GM21447 (cell line): ENCODE measurements at regions not wholly inside any gene's neighbourhood (a gene's known extent, or its start where the extent isn't known, plus 50 kb on each side); places are given as distances from the start of the nearest gene placed in this dataset.
"Not testable (repeated sequence)": the region's sequence is repeated elsewhere in the genome, so short reads cannot be mapped to it uniquely, and the experiment has no call there.

Source experiments
- ATAC-seq: cut with Tn5 transposase; IDR thresholded peaks from one replicate; pipeline ENCODE4 v1.9.1; 2021; ENCODE audit not compliant: unreplicated experiment

DNA sequence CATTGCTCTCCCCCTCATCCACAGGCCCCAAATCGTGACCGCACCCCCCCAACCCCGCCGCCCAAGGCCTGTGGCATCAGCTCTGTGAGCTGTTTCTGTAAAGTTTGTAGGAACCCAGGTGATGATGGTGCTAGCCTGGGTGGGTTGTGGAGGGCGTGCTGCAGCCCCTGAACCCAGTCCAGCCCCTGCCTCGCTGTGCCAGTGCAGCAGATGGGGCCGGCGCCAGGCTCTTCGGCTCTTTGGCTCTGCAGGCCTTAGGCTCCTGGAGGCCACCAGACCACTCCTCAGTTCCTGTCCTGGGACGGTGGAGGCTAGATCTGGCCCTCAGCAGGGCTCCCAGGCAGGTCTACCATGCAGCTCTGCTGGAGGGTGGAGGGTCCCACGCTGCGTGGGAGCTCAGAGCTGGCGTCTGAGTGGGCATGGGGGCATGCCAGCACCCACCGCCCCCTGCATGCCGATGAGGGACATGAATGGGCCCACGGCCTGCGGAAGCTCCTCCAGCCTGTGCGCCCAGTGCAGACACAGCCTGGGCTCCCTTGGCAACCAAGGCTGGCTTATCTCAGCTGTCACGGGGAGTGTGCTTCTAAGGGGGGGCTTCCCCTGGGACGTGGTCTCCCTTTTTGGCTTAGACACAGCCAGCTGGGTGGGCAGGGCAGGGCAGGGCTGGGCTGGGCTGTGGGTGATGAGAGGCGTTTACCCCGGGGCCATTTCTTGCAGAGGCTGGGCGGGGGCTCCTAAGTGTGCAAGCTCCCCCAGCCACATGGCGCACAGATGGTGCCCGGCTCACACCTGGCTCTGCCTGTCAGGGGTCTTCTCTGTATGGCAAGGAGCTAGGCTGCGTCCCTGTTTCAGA, 1187.6 kb downstream of the BRD1 start:
- no peak for ATAC-seq

DNA sequence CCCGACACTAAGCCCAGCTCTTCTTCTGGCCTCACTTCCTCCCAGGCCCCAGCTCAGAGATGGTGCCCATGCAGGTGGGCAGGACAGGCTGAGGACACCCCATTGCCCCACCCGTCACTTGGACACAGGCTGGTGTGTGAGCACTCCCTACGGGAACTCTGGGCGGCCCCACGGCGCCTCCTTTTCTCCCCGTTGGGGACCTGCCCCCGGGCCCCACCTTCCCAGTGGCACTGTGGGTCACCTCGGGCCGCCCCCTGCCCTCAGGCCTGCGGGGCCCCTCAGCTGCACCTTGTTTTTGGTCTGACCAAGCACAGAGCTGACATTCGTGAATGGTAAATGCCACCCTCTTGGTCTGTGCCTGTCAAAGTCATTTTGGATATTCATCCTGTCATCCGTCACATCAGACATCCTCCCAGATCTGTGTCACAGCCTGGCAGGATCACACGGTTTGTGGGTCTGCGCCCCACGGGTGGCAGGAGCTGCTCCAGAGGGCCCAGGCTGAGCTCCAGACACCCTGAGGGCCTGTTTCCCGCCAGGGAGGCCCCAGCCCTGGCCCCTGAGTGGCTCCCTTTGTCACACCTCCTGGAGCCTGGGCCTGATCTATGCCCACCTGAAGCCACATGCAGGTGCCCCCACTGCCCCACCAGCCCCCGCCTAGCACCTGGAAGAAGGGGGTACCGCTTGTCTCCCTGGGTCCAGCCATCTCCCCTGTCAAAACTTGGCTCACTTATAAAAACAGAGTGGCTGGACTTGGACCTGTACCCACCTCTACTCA, 1188.5 kb downstream of the BRD1 start:
- ATAC-seq, result no peak

- no peak for ATAC-seq
Observed at GRCh38 chr22:48637231-48637630, 1190.4 kb downstream of the BRD1 start.

GRCh38 chr22:48636746-48637145, 1190.9 kb downstream of the BRD1 start:
- ATAC-seq, result no peak

GRCh38 chr22:48635816-48636215, 1191.9 kb downstream of the BRD1 start:
- no peak for ATAC-seq

DNA sequence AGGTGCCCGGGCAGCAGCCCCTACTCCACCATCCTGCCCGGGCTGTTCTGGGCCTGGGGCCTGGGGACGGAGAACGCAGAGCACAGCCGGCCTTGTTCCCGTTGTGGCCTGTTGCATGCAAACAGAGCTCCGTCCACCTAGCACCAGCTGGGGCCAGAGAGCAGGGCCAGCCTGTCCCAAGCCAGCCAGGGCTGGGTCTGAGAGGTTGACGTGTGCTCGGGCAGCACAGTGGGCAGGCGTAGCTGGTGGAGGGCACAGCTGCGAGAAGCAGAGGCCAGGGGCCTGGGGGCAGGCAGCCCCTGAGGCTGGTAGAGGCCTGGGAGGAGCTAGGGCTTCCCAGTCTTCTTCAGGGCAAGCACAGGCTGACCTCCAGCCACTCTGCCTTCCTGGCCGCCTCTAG, 1192.6 kb downstream of the BRD1 start:
- no peak for ATAC-seq

GRCh38 chr22:48633996-48634836, 1193.5 kb downstream of the BRD1 start:
- ATAC-seq, result no peak

DNA sequence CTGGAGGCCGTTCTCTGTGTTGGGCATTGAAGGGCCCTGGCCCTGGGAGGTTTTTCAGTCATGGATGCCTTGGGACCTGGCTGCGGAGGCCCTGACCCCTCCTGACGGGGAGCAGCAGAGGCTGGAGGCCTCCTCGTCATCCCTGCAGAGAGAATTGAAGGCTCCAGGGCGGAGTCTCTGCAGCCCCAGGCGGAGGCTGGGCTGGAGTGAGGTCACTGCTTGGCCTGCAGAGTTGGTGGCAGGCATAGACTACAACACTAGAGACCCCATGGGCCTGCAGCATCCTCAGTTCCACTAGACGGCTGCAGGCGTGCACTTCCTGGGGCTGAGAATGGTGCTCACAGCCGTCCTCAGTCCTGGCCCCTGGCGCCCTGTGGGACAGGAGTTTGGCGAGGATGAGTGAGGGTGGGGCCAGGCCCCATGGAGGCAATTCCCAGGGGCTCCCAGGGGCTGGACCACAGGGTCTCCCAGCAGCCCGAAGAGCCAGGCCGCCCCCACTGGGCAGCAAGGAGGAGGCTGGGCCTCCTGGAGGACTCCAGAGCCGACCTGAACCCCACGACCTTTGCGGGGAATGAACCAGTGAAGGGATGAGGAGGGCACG, 1194.9 kb downstream of the BRD1 start:
- ATAC-seq, result no peak

DNA sequence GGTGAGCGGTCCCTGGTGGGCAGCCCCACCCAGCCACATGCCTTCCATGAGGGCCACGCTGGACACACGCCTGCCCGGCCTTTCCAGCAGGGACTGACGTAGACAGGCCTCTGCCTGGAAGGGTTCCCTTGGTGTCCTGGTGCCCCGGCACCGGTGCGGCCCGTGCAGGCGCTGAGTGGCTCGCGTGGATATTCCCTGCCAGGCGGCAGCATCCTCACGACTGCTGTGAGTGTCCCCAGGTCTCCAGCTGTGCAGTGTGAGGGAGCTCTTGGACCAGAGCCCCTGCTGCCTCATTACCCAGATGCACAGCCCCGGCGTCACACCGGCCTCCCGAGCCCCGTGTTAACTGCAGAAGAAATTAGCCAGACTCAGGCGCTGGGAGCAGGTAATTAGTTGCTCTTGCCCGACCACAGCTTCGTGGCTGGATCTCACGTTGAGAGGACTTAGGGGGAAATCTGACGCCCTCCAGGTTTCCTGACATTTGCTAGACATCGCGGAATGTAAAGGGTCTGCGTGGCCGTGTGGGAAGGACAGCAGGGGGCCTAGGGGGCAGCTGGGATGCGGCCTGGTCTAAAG, 1196.3 kb downstream of the BRD1 start:
- ATAC-seq, result no peak

- no peak for ATAC-seq
Observed at GRCh38 chr22:48630848-48631247, 1196.8 kb downstream of the BRD1 start.

- ATAC-seq, result no peak
Observed at GRCh38 chr22:48630433-48630754, 1197.3 kb downstream of the BRD1 start.

GRCh38 chr22:48629631-48630432, 1197.8 kb downstream of the BRD1 start:
- ATAC-seq, result no peak

DNA sequence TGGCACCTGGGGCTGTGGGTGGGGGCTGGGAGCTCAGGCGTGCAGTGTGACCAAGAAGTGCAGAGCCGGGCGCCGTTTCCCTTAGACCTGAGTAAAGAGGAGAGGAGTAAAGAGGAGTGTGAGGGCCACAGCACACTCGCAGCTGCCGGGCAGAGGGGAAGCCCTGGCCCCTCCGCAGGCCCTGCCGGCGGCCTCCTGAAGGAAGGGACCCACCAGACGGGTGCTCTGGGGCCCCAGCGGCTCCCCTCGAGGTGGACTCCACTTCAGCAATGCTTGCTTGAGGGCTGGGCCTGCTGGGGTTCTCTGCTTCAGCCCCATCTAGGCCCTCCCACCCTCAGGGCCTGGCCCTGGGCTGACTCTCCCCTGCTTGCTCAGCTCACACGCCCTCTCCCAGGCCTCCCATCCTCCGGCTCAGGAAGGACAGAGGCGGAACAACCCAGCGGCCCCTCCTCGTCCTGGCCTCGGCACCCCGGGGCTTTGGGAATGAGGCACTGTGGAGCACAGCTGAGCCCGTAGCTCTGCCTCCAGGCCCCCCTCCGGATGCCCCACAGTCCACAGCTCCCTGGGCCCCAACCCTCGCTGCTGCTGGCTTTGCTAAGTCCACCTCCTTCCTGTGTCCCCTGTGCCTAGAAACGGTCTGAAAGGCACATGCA, 1198.7 kb downstream of the BRD1 start:
- no peak for ATAC-seq

- no peak for ATAC-seq
Observed at GRCh38 chr22:48627966-48628365, 1199.7 kb downstream of the BRD1 start.

DNA sequence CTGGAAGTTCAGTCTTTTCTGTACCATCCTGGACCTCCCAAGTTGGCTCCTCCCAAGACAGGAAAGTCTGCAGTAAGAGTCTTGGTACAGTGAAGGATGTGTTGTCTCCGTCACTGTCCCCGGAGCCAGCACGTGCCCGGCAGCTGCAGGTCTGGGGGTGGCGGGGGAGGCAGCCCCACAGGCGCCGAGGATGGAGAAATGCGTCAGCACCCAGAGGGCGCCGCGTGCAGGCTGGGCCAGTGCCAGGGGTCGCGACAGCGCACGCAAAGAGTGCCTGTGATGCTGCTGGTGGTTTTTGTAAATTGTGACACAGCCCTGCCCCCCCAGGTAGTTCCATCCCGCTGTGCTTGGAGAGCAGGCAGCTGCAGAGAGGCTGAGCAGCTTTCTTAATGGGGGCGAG, 1200.5 kb downstream of the BRD1 start:
- ATAC-seq, result no peak

- ATAC-seq, result no peak
Observed at GRCh38 chr22:48624401-48624800, 1203.3 kb downstream of the BRD1 start.

DNA sequence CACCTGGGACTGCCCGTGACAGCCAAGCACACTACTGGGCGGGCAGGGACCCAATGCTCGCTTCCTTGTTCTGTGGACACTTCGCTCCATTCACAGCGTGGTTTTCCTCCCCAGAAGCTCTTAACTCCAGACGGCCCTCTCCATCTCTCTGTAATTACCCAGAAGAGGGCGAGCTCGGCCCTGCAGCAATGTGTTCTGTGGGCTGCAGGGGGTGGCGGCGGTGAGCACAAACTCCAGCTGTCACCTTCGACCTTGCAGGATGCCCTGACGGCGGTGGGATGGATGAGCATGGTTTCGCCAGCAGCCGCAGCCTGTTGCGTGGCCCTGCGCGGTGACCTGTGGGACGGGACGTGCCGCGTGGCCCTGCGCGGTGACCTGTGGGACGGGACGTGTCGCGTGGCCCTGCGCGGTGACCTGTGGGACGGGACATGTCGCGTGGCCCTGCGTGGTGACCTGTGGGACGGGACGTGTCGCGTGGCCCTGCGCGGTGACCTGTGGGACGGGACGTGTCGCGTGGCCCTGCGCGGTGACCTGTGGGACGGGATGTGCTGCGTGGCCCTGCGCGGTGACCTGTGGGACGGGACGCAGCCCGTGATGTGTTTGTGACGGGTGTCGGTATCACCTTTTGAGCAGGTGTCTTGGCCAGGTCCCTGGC, 1204.7 kb downstream of the BRD1 start:
- no peak for ATAC-seq

GRCh38 chr22:48621085-48621484, 1206.6 kb downstream of the BRD1 start:
- ATAC-seq, result no peak

DNA sequence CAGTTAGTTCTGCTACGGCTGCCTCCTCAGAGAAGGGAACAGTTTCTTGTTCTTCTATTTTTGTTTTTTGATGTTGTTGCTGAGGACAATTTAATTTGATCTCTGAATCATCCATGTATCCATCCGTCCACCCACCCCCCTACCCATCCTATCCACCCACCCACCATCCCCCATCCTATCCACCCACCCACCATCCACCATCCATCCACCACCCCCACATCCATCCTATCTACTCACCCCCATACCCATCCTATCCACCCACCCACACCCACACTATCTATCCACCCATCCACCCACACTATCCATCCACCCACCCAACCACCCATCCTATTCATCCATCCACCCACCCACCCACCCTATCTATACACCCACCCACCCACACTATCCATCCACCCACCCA, 1207.2 kb downstream of the BRD1 start:
- not testable (repeated sequence) for ATAC-seq
